ENCODE measurements at regions not wholly inside any gene's neighbourhood (a gene's known extent, or its start where the extent isn't known, plus 50 kb on each side); places are given as distances from the start of the nearest gene placed in this dataset.

DNA sequence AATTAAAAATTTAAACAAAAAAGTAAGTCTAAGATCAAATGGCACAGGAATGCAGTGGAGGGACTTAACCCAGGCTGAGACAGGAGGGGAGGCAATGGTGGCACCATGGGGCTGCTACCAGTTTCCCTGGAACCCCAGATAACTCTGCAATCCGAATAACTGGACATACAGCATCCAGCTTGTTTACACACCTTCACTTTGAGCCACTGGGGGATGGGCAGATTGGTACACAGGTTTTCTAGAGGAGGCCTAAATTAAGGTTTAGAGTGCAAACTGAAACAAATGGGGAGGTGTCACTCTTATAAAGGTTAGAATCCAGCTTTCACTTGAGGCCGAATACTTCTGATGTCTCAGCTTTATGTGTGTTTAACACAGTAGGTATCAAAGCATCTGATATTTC, 189.3 kb upstream of the FN1 start:
- TF ChIP-seq, protein P1, sequence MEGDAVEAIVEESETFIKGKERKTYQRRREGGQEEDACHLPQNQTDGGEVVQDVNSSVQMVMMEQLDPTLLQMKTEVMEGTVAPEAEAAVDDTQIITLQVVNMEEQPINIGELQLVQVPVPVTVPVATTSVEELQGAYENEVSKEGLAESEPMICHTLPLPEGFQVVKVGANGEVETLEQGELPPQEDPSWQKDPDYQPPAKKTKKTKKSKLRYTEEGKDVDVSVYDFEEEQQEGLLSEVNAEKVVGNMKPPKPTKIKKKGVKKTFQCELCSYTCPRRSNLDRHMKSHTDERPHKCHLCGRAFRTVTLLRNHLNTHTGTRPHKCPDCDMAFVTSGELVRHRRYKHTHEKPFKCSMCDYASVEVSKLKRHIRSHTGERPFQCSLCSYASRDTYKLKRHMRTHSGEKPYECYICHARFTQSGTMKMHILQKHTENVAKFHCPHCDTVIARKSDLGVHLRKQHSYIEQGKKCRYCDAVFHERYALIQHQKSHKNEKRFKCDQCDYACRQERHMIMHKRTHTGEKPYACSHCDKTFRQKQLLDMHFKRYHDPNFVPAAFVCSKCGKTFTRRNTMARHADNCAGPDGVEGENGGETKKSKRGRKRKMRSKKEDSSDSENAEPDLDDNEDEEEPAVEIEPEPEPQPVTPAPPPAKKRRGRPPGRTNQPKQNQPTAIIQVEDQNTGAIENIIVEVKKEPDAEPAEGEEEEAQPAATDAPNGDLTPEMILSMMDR (IDR thresholded peaks at IDR 0.05; ENCODE audit: poor library complexity, severe bottlenecking), result no peak
- no peak for TF ChIP-seq RAD21 (conservative IDR thresholded peaks at IDR 0.05)
- TF ChIP-seq TAF1 (IDR thresholded peaks at IDR 0.05; ENCODE audit: low read depth), result no peak
- TF ChIP-seq, protein P2, sequence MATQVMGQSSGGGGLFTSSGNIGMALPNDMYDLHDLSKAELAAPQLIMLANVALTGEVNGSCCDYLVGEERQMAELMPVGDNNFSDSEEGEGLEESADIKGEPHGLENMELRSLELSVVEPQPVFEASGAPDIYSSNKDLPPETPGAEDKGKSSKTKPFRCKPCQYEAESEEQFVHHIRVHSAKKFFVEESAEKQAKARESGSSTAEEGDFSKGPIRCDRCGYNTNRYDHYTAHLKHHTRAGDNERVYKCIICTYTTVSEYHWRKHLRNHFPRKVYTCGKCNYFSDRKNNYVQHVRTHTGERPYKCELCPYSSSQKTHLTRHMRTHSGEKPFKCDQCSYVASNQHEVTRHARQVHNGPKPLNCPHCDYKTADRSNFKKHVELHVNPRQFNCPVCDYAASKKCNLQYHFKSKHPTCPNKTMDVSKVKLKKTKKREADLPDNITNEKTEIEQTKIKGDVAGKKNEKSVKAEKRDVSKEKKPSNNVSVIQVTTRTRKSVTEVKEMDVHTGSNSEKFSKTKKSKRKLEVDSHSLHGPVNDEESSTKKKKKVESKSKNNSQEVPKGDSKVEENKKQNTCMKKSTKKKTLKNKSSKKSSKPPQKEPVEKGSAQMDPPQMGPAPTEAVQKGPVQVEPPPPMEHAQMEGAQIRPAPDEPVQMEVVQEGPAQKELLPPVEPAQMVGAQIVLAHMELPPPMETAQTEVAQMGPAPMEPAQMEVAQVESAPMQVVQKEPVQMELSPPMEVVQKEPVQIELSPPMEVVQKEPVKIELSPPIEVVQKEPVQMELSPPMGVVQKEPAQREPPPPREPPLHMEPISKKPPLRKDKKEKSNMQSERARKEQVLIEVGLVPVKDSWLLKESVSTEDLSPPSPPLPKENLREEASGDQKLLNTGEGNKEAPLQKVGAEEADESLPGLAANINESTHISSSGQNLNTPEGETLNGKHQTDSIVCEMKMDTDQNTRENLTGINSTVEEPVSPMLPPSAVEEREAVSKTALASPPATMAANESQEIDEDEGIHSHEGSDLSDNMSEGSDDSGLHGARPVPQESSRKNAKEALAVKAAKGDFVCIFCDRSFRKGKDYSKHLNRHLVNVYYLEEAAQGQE (IDR thresholded peaks at IDR 0.05; ENCODE audit: borderline replicate concordance), result no peak
- no peak for TF ChIP-seq SMC3 (conservative IDR thresholded peaks at IDR 0.05; ENCODE audit: poor library complexity)
- no peak for TF ChIP-seq EP300 (conservative IDR thresholded peaks at IDR 0.05; ENCODE audit: poor library complexity, severe bottlenecking)
- no peak for TF ChIP-seq POLR2AphosphoS5 (IDR thresholded peaks at IDR 0.05)

Measured in neural cell (in vitro differentiated cells).